ENCODE measurements at regions not wholly inside any gene's neighbourhood (a gene's known extent, or its start where the extent isn't known, plus 50 kb on each side); places are given as distances from the start of the nearest gene placed in this dataset.

DNA sequence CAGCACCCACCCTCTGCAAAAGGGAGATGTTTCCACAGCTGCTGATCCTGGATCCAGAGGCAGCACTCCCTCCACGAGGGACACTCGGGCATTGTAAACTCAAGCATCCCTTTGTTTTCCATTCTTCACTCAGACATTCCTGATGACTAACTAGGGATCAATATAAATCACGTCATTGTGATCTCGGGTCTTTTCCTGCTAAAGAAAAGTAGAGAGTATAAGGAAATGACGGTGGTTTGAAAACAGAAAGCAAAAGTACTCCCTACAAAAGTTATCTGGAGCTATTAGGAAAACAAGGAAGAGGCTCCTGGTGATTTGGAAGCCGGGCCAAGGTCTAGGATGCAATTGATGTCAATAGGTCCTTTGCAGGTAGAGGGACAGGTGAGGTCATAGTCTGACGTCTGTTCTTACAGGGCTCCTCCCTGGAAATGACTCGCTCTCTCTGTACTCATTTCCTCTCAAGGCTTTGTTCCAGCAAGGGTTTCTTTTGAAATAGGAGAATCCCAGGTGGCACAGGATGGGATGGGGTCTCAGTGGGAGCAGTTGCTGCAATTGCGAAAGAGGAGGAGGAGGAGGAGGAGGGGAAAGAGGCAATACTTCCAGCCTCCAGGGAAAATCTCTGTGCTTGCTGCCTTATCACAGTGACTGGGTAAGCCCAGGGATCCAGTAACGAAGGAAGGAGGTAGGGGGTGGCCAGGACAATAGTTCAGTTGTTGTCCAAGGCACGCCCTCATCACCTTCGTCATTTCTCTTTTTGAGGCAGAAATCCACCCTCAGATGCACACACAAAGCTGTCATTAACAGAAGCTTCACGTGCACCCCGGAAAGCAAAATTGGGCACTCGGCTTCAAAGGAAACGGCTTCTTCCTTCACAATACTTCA, 222.8 kb downstream of the LY86 start (continued):
- TF ChIP-seq, protein P1, sequence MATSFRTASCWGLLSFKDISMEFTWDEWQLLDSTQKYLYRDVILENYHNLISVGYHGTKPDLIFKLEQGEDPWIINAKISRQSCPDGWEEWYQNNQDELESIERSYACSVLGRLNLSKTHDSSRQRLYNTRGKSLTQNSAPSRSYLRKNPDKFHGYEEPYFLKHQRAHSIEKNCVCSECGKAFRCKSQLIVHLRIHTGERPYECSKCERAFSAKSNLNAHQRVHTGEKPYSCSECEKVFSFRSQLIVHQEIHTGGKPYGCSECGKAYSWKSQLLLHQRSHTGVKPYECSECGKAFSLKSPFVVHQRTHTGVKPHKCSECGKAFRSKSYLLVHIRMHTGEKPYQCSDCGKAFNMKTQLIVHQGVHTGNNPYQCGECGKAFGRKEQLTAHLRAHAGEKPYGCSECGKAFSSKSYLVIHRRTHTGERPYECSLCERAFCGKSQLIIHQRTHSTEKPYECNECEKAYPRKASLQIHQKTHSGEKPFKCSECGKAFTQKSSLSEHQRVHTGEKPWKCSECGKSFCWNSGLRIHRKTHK (tag by site-specific recombination; IDR thresholded peaks at IDR 0.05), result no peak
- TF ChIP-seq, protein P2, sequence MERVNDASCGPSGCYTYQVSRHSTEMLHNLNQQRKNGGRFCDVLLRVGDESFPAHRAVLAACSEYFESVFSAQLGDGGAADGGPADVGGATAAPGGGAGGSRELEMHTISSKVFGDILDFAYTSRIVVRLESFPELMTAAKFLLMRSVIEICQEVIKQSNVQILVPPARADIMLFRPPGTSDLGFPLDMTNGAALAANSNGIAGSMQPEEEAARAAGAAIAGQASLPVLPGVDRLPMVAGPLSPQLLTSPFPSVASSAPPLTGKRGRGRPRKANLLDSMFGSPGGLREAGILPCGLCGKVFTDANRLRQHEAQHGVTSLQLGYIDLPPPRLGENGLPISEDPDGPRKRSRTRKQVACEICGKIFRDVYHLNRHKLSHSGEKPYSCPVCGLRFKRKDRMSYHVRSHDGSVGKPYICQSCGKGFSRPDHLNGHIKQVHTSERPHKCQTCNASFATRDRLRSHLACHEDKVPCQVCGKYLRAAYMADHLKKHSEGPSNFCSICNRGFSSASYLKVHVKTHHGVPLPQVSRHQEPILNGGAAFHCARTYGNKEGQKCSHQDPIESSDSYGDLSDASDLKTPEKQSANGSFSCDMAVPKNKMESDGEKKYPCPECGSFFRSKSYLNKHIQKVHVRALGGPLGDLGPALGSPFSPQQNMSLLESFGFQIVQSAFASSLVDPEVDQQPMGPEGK (tag by site-specific recombination; IDR thresholded peaks at IDR 0.05), result no peak
- TF ChIP-seq ZNF157 (tag by site-specific recombination; IDR thresholded peaks at IDR 0.05) (no peak), ZEB2 (tag by site-specific recombination; IDR thresholded peaks at IDR 0.05) (peak; percentile 35), ZNF501 (tag by site-specific recombination; IDR thresholded peaks at IDR 0.05) (no peak), ZNF639 (tag by site-specific recombination; IDR thresholded peaks at IDR 0.05) (no peak; the same call in 1 of the 2 replicates), ZNF16 (tag by site-specific recombination; IDR thresholded peaks at IDR 0.05; ENCODE audit: low read depth) (no peak), GLIS2 (tag by site-specific recombination; IDR thresholded peaks at IDR 0.05) (peak; percentile 37; the same call in 1 of the 2 replicates), ZSCAN5A (tag by site-specific recombination; IDR thresholded peaks at IDR 0.05) (no peak), ZNF677 (tag by site-specific recombination; IDR thresholded peaks at IDR 0.05) (0 out of 2 replicates have a peak, but pooled peaks have one; percentile 48), ZSCAN16 (tag by site-specific recombination; IDR thresholded peaks at IDR 0.05) (no peak), ZNF529 (tag by site-specific recombination; IDR thresholded peaks at IDR 0.05; ENCODE audit: insufficient replicate concordance) (no peak), ZNF10 (tag by site-specific recombination; IDR thresholded peaks at IDR 0.05) (0 out of 2 replicates have a peak, but pooled peaks have one; percentile 45), ZIC2 (tag by site-specific recombination; IDR thresholded peaks at IDR 0.05) (peak; percentile 73), SP3 (tag by site-specific recombination; IDR thresholded peaks at IDR 0.05) (peak; percentile 58), ZNF335 (tag by site-specific recombination; conservative IDR thresholded peaks at IDR 0.05) (no peak), ZNF302 (tag by site-specific recombination; IDR thresholded peaks at IDR 0.05; ENCODE audit: low read depth) (no peak), KLF1 (tag by site-specific recombination; IDR thresholded peaks at IDR 0.05) (0 out of 2 replicates have a peak, but pooled peaks have one; percentile 10), ZNF560 (tag by site-specific recombination; IDR thresholded peaks at IDR 0.05; ENCODE audit: borderline replicate concordance) (no peak), ZNF133 (tag by site-specific recombination; IDR thresholded peaks at IDR 0.05) (no peak), ZNF580 (tag by site-specific recombination; IDR thresholded peaks at IDR 0.05) (no peak), SP7 (tag by site-specific recombination; IDR thresholded peaks at IDR 0.05) (peak; percentile 43; the same call in 1 of the 2 replicates), ZNF48 (tag by site-specific recombination; IDR thresholded peaks at IDR 0.05) (no peak)
- TF ChIP-seq, protein P3, sequence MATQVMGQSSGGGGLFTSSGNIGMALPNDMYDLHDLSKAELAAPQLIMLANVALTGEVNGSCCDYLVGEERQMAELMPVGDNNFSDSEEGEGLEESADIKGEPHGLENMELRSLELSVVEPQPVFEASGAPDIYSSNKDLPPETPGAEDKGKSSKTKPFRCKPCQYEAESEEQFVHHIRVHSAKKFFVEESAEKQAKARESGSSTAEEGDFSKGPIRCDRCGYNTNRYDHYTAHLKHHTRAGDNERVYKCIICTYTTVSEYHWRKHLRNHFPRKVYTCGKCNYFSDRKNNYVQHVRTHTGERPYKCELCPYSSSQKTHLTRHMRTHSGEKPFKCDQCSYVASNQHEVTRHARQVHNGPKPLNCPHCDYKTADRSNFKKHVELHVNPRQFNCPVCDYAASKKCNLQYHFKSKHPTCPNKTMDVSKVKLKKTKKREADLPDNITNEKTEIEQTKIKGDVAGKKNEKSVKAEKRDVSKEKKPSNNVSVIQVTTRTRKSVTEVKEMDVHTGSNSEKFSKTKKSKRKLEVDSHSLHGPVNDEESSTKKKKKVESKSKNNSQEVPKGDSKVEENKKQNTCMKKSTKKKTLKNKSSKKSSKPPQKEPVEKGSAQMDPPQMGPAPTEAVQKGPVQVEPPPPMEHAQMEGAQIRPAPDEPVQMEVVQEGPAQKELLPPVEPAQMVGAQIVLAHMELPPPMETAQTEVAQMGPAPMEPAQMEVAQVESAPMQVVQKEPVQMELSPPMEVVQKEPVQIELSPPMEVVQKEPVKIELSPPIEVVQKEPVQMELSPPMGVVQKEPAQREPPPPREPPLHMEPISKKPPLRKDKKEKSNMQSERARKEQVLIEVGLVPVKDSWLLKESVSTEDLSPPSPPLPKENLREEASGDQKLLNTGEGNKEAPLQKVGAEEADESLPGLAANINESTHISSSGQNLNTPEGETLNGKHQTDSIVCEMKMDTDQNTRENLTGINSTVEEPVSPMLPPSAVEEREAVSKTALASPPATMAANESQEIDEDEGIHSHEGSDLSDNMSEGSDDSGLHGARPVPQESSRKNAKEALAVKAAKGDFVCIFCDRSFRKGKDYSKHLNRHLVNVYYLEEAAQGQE (tag by site-specific recombination; IDR thresholded peaks at IDR 0.05), result no peak
- TF ChIP-seq, protein P4, sequence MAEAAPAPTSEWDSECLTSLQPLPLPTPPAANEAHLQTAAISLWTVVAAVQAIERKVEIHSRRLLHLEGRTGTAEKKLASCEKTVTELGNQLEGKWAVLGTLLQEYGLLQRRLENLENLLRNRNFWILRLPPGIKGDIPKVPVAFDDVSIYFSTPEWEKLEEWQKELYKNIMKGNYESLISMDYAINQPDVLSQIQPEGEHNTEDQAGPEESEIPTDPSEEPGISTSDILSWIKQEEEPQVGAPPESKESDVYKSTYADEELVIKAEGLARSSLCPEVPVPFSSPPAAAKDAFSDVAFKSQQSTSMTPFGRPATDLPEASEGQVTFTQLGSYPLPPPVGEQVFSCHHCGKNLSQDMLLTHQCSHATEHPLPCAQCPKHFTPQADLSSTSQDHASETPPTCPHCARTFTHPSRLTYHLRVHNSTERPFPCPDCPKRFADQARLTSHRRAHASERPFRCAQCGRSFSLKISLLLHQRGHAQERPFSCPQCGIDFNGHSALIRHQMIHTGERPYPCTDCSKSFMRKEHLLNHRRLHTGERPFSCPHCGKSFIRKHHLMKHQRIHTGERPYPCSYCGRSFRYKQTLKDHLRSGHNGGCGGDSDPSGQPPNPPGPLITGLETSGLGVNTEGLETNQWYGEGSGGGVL (tag by site-specific recombination; IDR thresholded peaks at IDR 0.05), result no peak

Data from HEK293 (cell line).